H1 (cell line): ENCODE measurements at regions not wholly inside any gene's neighbourhood (a gene's known extent, or its start where the extent isn't known, plus 50 kb on each side); places are given as distances from the start of the nearest gene placed in this dataset.

Source experiments
- CTCF ChIA-PET: fragments of 300-600 bp; sonication (Branson Sonifier 250); formaldehyde crosslinking; loops from one replicate; lab custom pipeline; 2021; ENCODE audit not compliant: partially characterized antibody; lab: Charles Lee
- POLR2A ChIA-PET: fragments of 300-600 bp; sonication (Branson Sonifier 250); formaldehyde crosslinking; loops from one replicate; lab custom pipeline; 2021; ENCODE audit warnings: inconsistent platforms; ENCODE audit not compliant: partially characterized antibody; lab: Charles Lee
- DNase-seq, 2 experiments: peaks; one replicate each; pipeline versions ENCODE4 v3.0.0 to v3.0.0-alpha.2; 2010 to 2022; ENCODE audit warnings: low spot score in 2 of 2, low read depth in 1 of 2, mixed read lengths in 1 of 2
- FAIRE-seq: peaks from 2 replicates; lab custom pipeline; 2011; peaks lifted over from hg19 to GRCh38; lab: Jason Lieb, UNC
- H2AFZ ChIP-seq: 2 replicates; pipeline ENCODE4 v1.8.1; 2012; ENCODE audit warnings: low read length, inconsistent platforms
- H2AK5ac ChIP-seq: 2 replicates; pipeline ENCODE4 v1.6.1; 2013; ENCODE audit warnings: low read depth, low read length
- H2BK120ac ChIP-seq: replicated peaks from 2 replicates; pipeline ENCODE3; 2013; ENCODE audit warnings: low read depth, low read length, inconsistent platforms
- H2BK12ac ChIP-seq: 2 replicates; pipeline ENCODE4 v1.6.1; 2013; ENCODE audit warnings: low read depth, low read length
- H2BK15ac ChIP-seq: 2 replicates; pipeline ENCODE4 v1.6.1; 2013; ENCODE audit warnings: low read length
- H2BK20ac ChIP-seq: 2 replicates; pipeline ENCODE4 v1.6.1; 2013; ENCODE audit warnings: low read length
- H2BK5ac ChIP-seq: 2 replicates; pipeline ENCODE4 v1.6.1; 2013; ENCODE audit warnings: low read depth, low read length
- H3K14ac ChIP-seq: 2 replicates; pipeline ENCODE4 v1.6.1; 2013; ENCODE audit warnings: inconsistent platforms; ENCODE audit not compliant: insufficient read length
- H3K18ac ChIP-seq: 2 replicates; pipeline ENCODE4 v1.6.1; 2013; ENCODE audit warnings: low read length; ENCODE audit errors: extremely low read depth
- H3K23ac ChIP-seq: 2 replicates; pipeline ENCODE4 v1.6.1; 2013; ENCODE audit warnings: inconsistent platforms; ENCODE audit not compliant: insufficient read length
- H3K23me2 ChIP-seq: 2 replicates; pipeline ENCODE4 v1.6.1; 2013; ENCODE audit warnings: low read depth, low read length
- H3K27ac ChIP-seq: 2 replicates; pipeline ENCODE4 v1.6.1; 2011; ENCODE audit warnings: low read depth, low read length, inconsistent platforms
- H3K27me3 ChIP-seq, 4 experiments: replicated peaks in 1 of 4; 1 replicate in 1 of 4; 2 replicates in 3 of 4; pipeline versions ENCODE4 v1.6.1 to v1.8.1; 2011 to 2013; ENCODE audit warnings: low read length in 3 of 4, mild to moderate bottlenecking in 3 of 4, inconsistent platforms in 2 of 4, mixed read lengths in 2 of 4, moderate library complexity in 1 of 4; ENCODE audit not compliant: control insufficient read depth in 3 of 4, insufficient read depth in 3 of 4; ENCODE audit errors: extremely low read depth in 1 of 4
- H3K36me3 ChIP-seq, 4 experiments: 2 replicates each; pipeline versions ENCODE4 v1.6.1 to v1.8.1; 2011 to 2013; ENCODE audit warnings: mild to moderate bottlenecking in 4 of 4, low read length in 3 of 4, moderate library complexity in 2 of 4, control low read depth in 1 of 4, inconsistent platforms in 1 of 4; ENCODE audit not compliant: insufficient read depth in 4 of 4, control insufficient read depth in 2 of 4
- H3K4ac ChIP-seq: replicated peaks from 2 replicates; pipeline ENCODE3; 2013; ENCODE audit warnings: low read length, low read depth, mixed read lengths, inconsistent platforms; ENCODE audit not compliant: insufficient read length
- H3K4me1 ChIP-seq, 4 experiments: replicated peaks in 1 of 4; 1 replicate in 1 of 4; 2 replicates in 3 of 4; pipeline versions ENCODE4 v1.6.1 to v1.8.1; 2011 to 2013; ENCODE audit warnings: low read length in 3 of 4, inconsistent platforms in 2 of 4, mixed read lengths in 1 of 4; ENCODE audit not compliant: insufficient read depth in 4 of 4, control insufficient read depth in 3 of 4
- H3K4me2 ChIP-seq, 2 experiments: 2 replicates each; pipeline versions ENCODE4 v1.6.1 to v1.8.1; 2011 to 2013; ENCODE audit warnings: low read depth in 2 of 2, low read length in 2 of 2, control low read depth in 1 of 2, inconsistent platforms in 1 of 2, mild to moderate bottlenecking in 1 of 2; ENCODE audit not compliant: insufficient read depth in 1 of 2
- H3K4me3 ChIP-seq, 4 experiments: fragments of 200-600, 300-600 bp in 1 of 4; sonication (generic), shearing (Covaris generic), sonication (Bioruptor Twin) in 1 of 4; 2 replicates each; pipeline versions ENCODE4 v1.5.1 to v1.8.1; 2011 to 2016; ENCODE audit warnings: low read length in 4 of 4, low read depth in 3 of 4, control low read depth in 2 of 4, inconsistent platforms in 2 of 4, mild to moderate bottlenecking in 2 of 4, mixed read lengths in 1 of 4, moderate library complexity in 1 of 4; ENCODE audit not compliant: insufficient read depth in 2 of 4; ENCODE audit errors: extremely low read depth in 1 of 4
- H3K56ac ChIP-seq: replicated peaks from 2 replicates; pipeline ENCODE3; 2013; ENCODE audit warnings: low read depth, mild to moderate bottlenecking, mixed read lengths, low read length, inconsistent platforms; ENCODE audit not compliant: insufficient read length
- H3K79me1 ChIP-seq: 2 replicates; pipeline ENCODE4 v1.6.1; 2013; ENCODE audit warnings: low read depth, low read length, control low read depth
- H3K79me2 ChIP-seq, 2 experiments: 2 replicates each; pipeline versions ENCODE4 v1.6.1 to v1.8.1; 2012 to 2013; ENCODE audit warnings: low read length in 2 of 2, mild to moderate bottlenecking in 2 of 2, inconsistent platforms in 1 of 2; ENCODE audit not compliant: insufficient read depth in 2 of 2, control insufficient read depth in 1 of 2
- H3K9ac ChIP-seq, 4 experiments: replicated peaks in 1 of 4; 1 replicate in 1 of 4; 2 replicates in 3 of 4; pipeline versions ENCODE4 v1.6.1 to v1.8.1; 2011 to 2013; ENCODE audit warnings: low read depth in 3 of 4, low read length in 3 of 4, control low read depth in 2 of 4, mild to moderate bottlenecking in 2 of 4, moderate library complexity in 2 of 4, inconsistent platforms in 1 of 4; ENCODE audit errors: extremely low read depth in 1 of 4
- H3K9me3 ChIP-seq, 2 experiments: 2 replicates each; pipeline versions ENCODE4 v1.6.1 to v1.8.1; 2012 to 2013; ENCODE audit warnings: mild to moderate bottlenecking in 2 of 2, moderate library complexity in 2 of 2, control low read depth in 1 of 2, inconsistent platforms in 1 of 2, low read depth in 1 of 2, low read length in 1 of 2, mixed read lengths in 1 of 2; ENCODE audit not compliant: insufficient read depth in 2 of 2
- H4K20me1 ChIP-seq, 2 experiments: replicated peaks in 1 of 2; 2 replicates each; pipeline versions ENCODE3 to v1.8.1; 2011 to 2013; ENCODE audit warnings: inconsistent platforms in 2 of 2, low read length in 2 of 2, mild to moderate bottlenecking in 1 of 2; ENCODE audit not compliant: insufficient read depth in 2 of 2, control insufficient read depth in 1 of 2
- H4K5ac ChIP-seq: 2 replicates; pipeline ENCODE4 v1.6.1; 2013; ENCODE audit warnings: low read length, low read depth, mixed read lengths, inconsistent platforms; ENCODE audit not compliant: insufficient read length
- H4K8ac ChIP-seq: 2 replicates; pipeline ENCODE4 v1.8.0; 2013; ENCODE audit warnings: mild to moderate bottlenecking, moderate library complexity, low read length, inconsistent platforms; ENCODE audit not compliant: insufficient read depth; ENCODE audit errors: extremely low read depth
- H4K91ac ChIP-seq: replicated peaks from 2 replicates; pipeline ENCODE3; 2013; ENCODE audit warnings: low read length, mixed read lengths, inconsistent platforms; ENCODE audit not compliant: insufficient read length
- RAD21 ChIP-seq, 2 experiments: IDR thresholded peaks in 1 of 2; conservative IDR thresholded peaks in 1 of 2; 2 replicates each; pipeline ENCODE4 v1.6.1; 2011; ENCODE audit warnings: low read depth in 2 of 2, low read length in 2 of 2, improper control_type of control experiment in 1 of 2, inconsistent platforms in 1 of 2, mild to moderate bottlenecking in 1 of 2, moderate library complexity in 1 of 2
- SP4 ChIP-seq: IDR thresholded peaks from 2 replicates; pipeline ENCODE4 v1.6.1; 2012; ENCODE audit warnings: low read length, inconsistent platforms
- whole genome bisulfite sequencing, 2 experiments: shearing (Covaris generic) in 1 of 2; methylation state at CpG; one replicate each; pipeline versions ENCODE4 v1.1.6 to v1.1.7; 2013 to 2015; ENCODE audit warnings: low lambda C conversion rate in 2 of 2, mixed read lengths in 2 of 2, inconsistent platforms in 1 of 2, low coverage in 1 of 2, missing lambda C conversion rate in 1 of 2; ENCODE audit not compliant: insufficient replicate concordance in 2 of 2, insufficient coverage in 1 of 2, insufficient read length in 1 of 2; ENCODE audit errors: extremely low coverage in 1 of 2, missing lambda C conversion rate in 1 of 2; 5-methylcytosine and 5-hydroxymethylcytosine counted together

DNA sequence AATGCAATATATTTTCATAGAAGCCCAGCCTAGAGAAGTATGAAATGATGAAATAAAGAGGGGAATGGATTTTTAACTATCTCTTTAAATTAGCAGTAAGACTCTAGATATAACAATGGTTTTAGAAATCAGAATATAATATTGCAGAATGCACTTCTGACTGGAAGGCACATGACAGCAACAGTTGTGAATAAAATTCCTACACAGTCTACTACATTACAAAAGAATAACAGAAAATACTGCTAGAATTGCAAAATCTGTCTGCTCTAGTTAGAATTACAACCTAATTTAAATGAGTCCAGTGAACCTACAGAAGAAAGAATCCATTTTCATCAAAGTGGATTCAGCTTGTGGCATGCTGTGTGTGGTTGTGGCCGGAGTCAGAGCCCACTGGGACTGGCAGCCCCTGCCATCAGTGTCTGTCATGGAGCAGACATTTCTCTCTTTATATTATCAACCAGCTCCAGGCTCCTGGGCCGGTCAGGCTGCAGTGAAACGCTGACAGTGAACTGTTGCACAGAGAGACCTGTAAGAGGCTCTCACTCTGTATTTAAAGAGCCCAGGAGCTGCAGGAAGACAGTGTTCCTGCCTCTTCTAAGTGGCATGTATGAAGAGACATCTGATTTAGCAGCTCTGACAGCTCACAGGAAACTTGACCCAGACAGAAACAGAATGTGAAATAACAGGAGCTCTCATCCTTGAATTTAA, 1523.8 kb upstream of the CADM2 start:
- no peak overlapping the region for H2BK12ac ChIP-seq
- no peaks in the 10 kb centered on the region for H3K79me1 ChIP-seq
- H3K9ac ChIP-seq: no peak overlapping the region
- H2AFZ ChIP-seq: peak overlapping the region; percentile 63; the same call in 1 of the 2 replicates
- no peak overlapping the region for H3K4me3 ChIP-seq
- H4K20me1 ChIP-seq: no peaks in the 10 kb centered on the region
- no peak overlapping the region for H2BK5ac ChIP-seq
- no peaks in the 10 kb centered on the region for H3K9me3 ChIP-seq
- no peaks in the 10 kb centered on the region for H3K27me3 ChIP-seq
- POLR2A ChIA-PET: no interaction called here
- H4K8ac ChIP-seq: no peak overlapping the region
- no peak overlapping the region for H2BK20ac ChIP-seq
- CTCF ChIA-PET: no interaction called here
- H2BK120ac ChIP-seq: no peak overlapping the region
- H3K18ac ChIP-seq: no peak overlapping the region
- H2AK5ac ChIP-seq: no peak overlapping the region
- H3K36me3 ChIP-seq: no peaks in the 10 kb centered on the region
- no peak overlapping the region for H3K27ac ChIP-seq
- H4K91ac ChIP-seq: no peak overlapping the region
- no peak overlapping the region for H4K5ac ChIP-seq
- H3K4ac ChIP-seq: no peak overlapping the region
- H3K56ac ChIP-seq: no peak overlapping the region
- no peak overlapping the region for H3K14ac ChIP-seq
- 83% methylated on average over 3 of the region's 3 CpGs; no CpG with 5 or more reads in 1 of the 2 experiments for WGBS, 2 experiments
- DNase-seq (no peak), FAIRE-seq (no peak)
- no peaks in the 10 kb centered on the region for H3K4me1 ChIP-seq
- no peak overlapping the region for H3K23ac ChIP-seq
- no peak overlapping the region for H2BK15ac ChIP-seq
- no peaks in the 10 kb centered on the region for H3K79me2 ChIP-seq
- no peaks in the 10 kb centered on the region for H3K23me2 ChIP-seq
- no peak overlapping the region for H3K4me2 ChIP-seq
- TF ChIP-seq SP4 (no peak), RAD21 (IDR thresholded peaks at IDR 0.05 in 1 of 2, conservative IDR thresholded peaks at IDR 0.05 in 1 of 2; ENCODE audit: low read depth in 2 of 2, low read length in 2 of 2) (no peak)
